GM08714 (cell line): ENCODE measurements at regions not wholly inside any gene's neighbourhood (a gene's known extent, or its start where the extent isn't known, plus 50 kb on each side); places are given as distances from the start of the nearest gene placed in this dataset.

Experiments used
- H3K4me3 ChIP-seq: fragments of 200-500 bp; sonication (Bioruptor generic); 2 replicates; pipeline ENCODE4 v1.5.1; 2014; ENCODE audit warnings: mild to moderate bottlenecking, low read length, inconsistent platforms
- ZNF274 ChIP-seq: IDR thresholded peaks from 2 replicates; pipeline ENCODE4 v1.6.1; 2012; ENCODE audit warnings: mild to moderate bottlenecking, low read depth, low read length

- H3K4me3 ChIP-seq, result no peak overlapping the region
Measured at GRCh38 chr22:49475253-49475652, 352.4 kb downstream of the BRD1 start.

GRCh38 chr22:49473286-49473685 is 354.4 kb downstream of the BRD1 start:
- H3K4me3 ChIP-seq, result no peak overlapping the region
- TF ChIP-seq ZNF274, result no peak

More at GRCh38 chr22:49475253-49475652, 352.4 kb downstream of the BRD1 start:
- TF ChIP-seq ZNF274, result no peak

- no peak for TF ChIP-seq ZNF274
Measured at GRCh38 chr22:49470741-49471503, 356.8 kb downstream of the BRD1 start.

GRCh38 chr22:49469896-49470740 is 357.6 kb downstream of the BRD1 start:
- H3K4me3 ChIP-seq, result no peak overlapping the region
- TF ChIP-seq ZNF274, result no peak

More at GRCh38 chr22:49470741-49471503, 356.8 kb downstream of the BRD1 start:
- no peak overlapping the region for H3K4me3 ChIP-seq

GRCh38 chr22:49468487-49469198 is 359.0 kb downstream of the BRD1 start:
- no peak overlapping the region for H3K4me3 ChIP-seq
- TF ChIP-seq ZNF274, result no peak

- no peak for TF ChIP-seq ZNF274
- no peak overlapping the region for H3K4me3 ChIP-seq
Measured at GRCh38 chr22:49466878-49467595, 360.6 kb downstream of the BRD1 start.

- TF ChIP-seq ZNF274, result no peak
- H3K4me3 ChIP-seq, result no peak overlapping the region
Measured at GRCh38 chr22:49464037-49464436, 363.6 kb downstream of the BRD1 start.

GRCh38 chr22:49462795-49463194 is 364.9 kb downstream of the BRD1 start:
- TF ChIP-seq ZNF274, result no peak
- H3K4me3 ChIP-seq, result no peak overlapping the region

- no peak for TF ChIP-seq ZNF274
- H3K4me3 ChIP-seq, result no peak overlapping the region
Measured at GRCh38 chr22:49462291-49462690, 365.4 kb downstream of the BRD1 start.

GRCh38 chr22:49461674-49462073 is 366.0 kb downstream of the BRD1 start:
- H3K4me3 ChIP-seq, result no peak overlapping the region
- no peak for TF ChIP-seq ZNF274

- no peak overlapping the region for H3K4me3 ChIP-seq
- TF ChIP-seq ZNF274, result no peak
Measured at GRCh38 chr22:49460592-49461281, 366.9 kb downstream of the BRD1 start.

- no peak for TF ChIP-seq ZNF274
Measured at GRCh38 chr22:49460091-49460490, 367.6 kb downstream of the BRD1 start.

GRCh38 chr22:49458708-49459099 is 369.0 kb downstream of the BRD1 start:
- no peak for TF ChIP-seq ZNF274
- no peak overlapping the region for H3K4me3 ChIP-seq

More at GRCh38 chr22:49460091-49460490, 367.6 kb downstream of the BRD1 start:
- no peak overlapping the region for H3K4me3 ChIP-seq
